ENCODE measurements at regions not wholly inside any gene's neighbourhood (a gene's known extent, or its start where the extent isn't known, plus 50 kb on each side); places are given as distances from the start of the nearest gene placed in this dataset.
"Not testable (repeated sequence)": the region's sequence is repeated elsewhere in the genome, so short reads cannot be mapped to it uniquely, and the experiment has no call there.

- intact Hi-C loops (cut with DNase I); H3K4me1 ChIP-seq; H3K27me3 ChIP-seq (ENCODE audit: insufficient read depth in 3 of 3, low read length in 2 of 3); DNase-seq; H3K9me3 ChIP-seq; H3K36me3 ChIP-seq (ENCODE audit: insufficient read depth in 1 of 2, low read depth in 1 of 2); ATAC-seq; H3K4me3 ChIP-seq; H3K27ac ChIP-seq: not testable (repeated sequence)
- WGBS, 3 donors, result 65 to 70% (median 69%) methylated on average over 4 of the region's 4 CpGs
Measured at GRCh38 chr2:94576486-94576885, 294.7 kb upstream of the TEKT4 start.

GRCh38 chr2:94577160-94577559 is 294.1 kb upstream of the TEKT4 start:
- H3K36me3 ChIP-seq (ENCODE audit: insufficient read depth in 1 of 2, low read depth in 1 of 2); H3K4me3 ChIP-seq; H3K27ac ChIP-seq; H3K9me3 ChIP-seq; intact Hi-C loops (cut with DNase I); DNase-seq; ATAC-seq; H3K27me3 ChIP-seq (ENCODE audit: insufficient read depth in 3 of 3, low read length in 2 of 3); H3K4me1 ChIP-seq: not testable (repeated sequence)
- WGBS, 3 donors, result 39 to 68% (median 57%) methylated on average over 5 to 7 of the region's 10 CpGs

- H3K9me3 ChIP-seq; DNase-seq; H3K27ac ChIP-seq; intact Hi-C loops (cut with DNase I); H3K27me3 ChIP-seq (ENCODE audit: insufficient read depth in 3 of 3, low read length in 2 of 3); H3K4me1 ChIP-seq; ATAC-seq; H3K4me3 ChIP-seq; H3K36me3 ChIP-seq (ENCODE audit: insufficient read depth in 1 of 2, low read depth in 1 of 2): not testable (repeated sequence)
- WGBS, 3 donors, result 83 to 92% (median 89%) methylated on average over 6 of the region's 6 CpGs
Measured at GRCh38 chr2:94579221-94579620, 292.0 kb upstream of the TEKT4 start.

- H3K27ac ChIP-seq, result not testable (repeated sequence)
Measured at GRCh38 chr2:94583081-94583723, 288.0 kb upstream of the TEKT4 start.

GRCh38 chr2:94584569-94584968 is 286.7 kb upstream of the TEKT4 start:
- H3K27ac ChIP-seq; H3K36me3 ChIP-seq (ENCODE audit: insufficient read depth in 1 of 2, low read depth in 1 of 2); H3K4me1 ChIP-seq; intact Hi-C loops (cut with DNase I); DNase-seq; H3K4me3 ChIP-seq; H3K27me3 ChIP-seq (ENCODE audit: insufficient read depth in 3 of 3, low read length in 2 of 3); ATAC-seq; H3K9me3 ChIP-seq: not testable (repeated sequence)
- 82 to 94% methylated on average over 1 of the region's 1 CpG; no CpG with 5 or more reads in 1 of the 3 donors for WGBS, 3 donors

More at GRCh38 chr2:94583081-94583723, 288.0 kb upstream of the TEKT4 start:
- H3K27me3 ChIP-seq (ENCODE audit: insufficient read depth in 3 of 3, low read length in 2 of 3); DNase-seq; ATAC-seq; H3K9me3 ChIP-seq; H3K36me3 ChIP-seq (ENCODE audit: insufficient read depth in 1 of 2, low read depth in 1 of 2); H3K4me3 ChIP-seq; intact Hi-C loops (cut with DNase I); H3K4me1 ChIP-seq: not testable (repeated sequence)
- WGBS, 3 donors, result 47 to 66% (median 50%) methylated on average over 8 of the region's 8 CpGs

GRCh38 chr2:94586032-94586982 is 284.9 kb upstream of the TEKT4 start:
- H3K4me3 ChIP-seq; H3K4me1 ChIP-seq; H3K36me3 ChIP-seq (ENCODE audit: insufficient read depth in 1 of 2, low read depth in 1 of 2); intact Hi-C loops (cut with DNase I); H3K27ac ChIP-seq; H3K9me3 ChIP-seq; H3K27me3 ChIP-seq (ENCODE audit: insufficient read depth in 3 of 3, low read length in 2 of 3); ATAC-seq; DNase-seq: not testable (repeated sequence)
- peak; percentile 64 for TF ChIP-seq CTCF (IDR thresholded peaks at IDR 0.05)
- 56 to 68% (median 66%) methylated on average over 11 to 14 of the region's 14 CpGs for WGBS, 3 donors

GRCh38 chr2:94587042-94587441 is 284.2 kb upstream of the TEKT4 start:
- H3K36me3 ChIP-seq (ENCODE audit: insufficient read depth in 1 of 2, low read depth in 1 of 2); H3K27me3 ChIP-seq (ENCODE audit: insufficient read depth in 3 of 3, low read length in 2 of 3); H3K27ac ChIP-seq; H3K9me3 ChIP-seq; ATAC-seq; intact Hi-C loops (cut with DNase I); H3K4me1 ChIP-seq; H3K4me3 ChIP-seq; DNase-seq: not testable (repeated sequence)
- 61 to 80% (median 66%) methylated on average over 8 to 9 of the region's 9 CpGs for WGBS, 3 donors

- intact Hi-C loops (cut with DNase I); H3K4me1 ChIP-seq; H3K27me3 ChIP-seq (ENCODE audit: insufficient read depth in 3 of 3, low read length in 2 of 3); H3K4me3 ChIP-seq; ATAC-seq; H3K27ac ChIP-seq; H3K36me3 ChIP-seq (ENCODE audit: insufficient read depth in 1 of 2, low read depth in 1 of 2); H3K9me3 ChIP-seq; DNase-seq: not testable (repeated sequence)
- WGBS, 3 donors, result 75 to 81% (median 80%) methylated on average over 12 of the region's 12 CpGs
Measured at GRCh38 chr2:94594019-94594836, 277.0 kb upstream of the TEKT4 start.

GRCh38 chr2:94595956-94596355 is 275.3 kb upstream of the TEKT4 start:
- ATAC-seq; H3K4me3 ChIP-seq; DNase-seq; H3K4me1 ChIP-seq; H3K9me3 ChIP-seq; intact Hi-C loops (cut with DNase I); H3K27me3 ChIP-seq (ENCODE audit: insufficient read depth in 3 of 3, low read length in 2 of 3); H3K36me3 ChIP-seq (ENCODE audit: insufficient read depth in 1 of 2, low read depth in 1 of 2); H3K27ac ChIP-seq: not testable (repeated sequence)
- 78 to 79% (median 79%) methylated on average over 6 of the region's 6 CpGs for WGBS, 3 donors

All from psoas muscle (tissue), 7 donors.